ENCODE measurements at regions not wholly inside any gene's neighbourhood (a gene's known extent, or its start where the extent isn't known, plus 50 kb on each side); places are given as distances from the start of the nearest gene placed in this dataset.

DNA sequence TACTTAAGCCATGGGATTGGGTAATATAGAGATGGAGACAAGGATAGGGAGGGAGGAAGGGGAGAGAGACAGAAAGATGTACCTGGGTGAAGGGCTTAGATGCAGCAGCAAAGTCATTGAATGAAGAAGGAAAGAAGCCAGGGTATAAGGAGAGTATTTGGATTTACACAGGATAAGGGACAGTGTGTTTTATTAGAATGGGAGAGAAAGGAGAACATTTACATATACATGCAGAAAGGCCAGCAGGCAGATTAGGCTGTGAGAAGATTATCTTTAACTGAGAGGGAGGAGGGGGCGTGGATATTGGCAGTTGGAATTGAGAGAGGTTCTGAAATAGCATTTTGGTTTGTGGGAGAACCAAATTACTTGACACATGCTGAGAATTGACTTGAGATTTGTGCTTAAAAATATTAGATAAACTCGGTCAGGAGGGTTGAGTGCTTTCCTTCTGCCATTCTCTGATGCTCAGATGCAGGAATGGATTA is 161.5 kb upstream of the ZNF804B start:
- CTCF ChIA-PET (ENCODE audit: low intra/inter-chr PET ratio, low total read pairs) = no interaction called here
- intact Hi-C loops (cut with micrococcal nuclease; ENCODE audit: unreplicated experiment) = no loop called here

More for the DNA sequence above, 161.5 kb upstream of the ZNF804B start:
- Histone ChIP-seq H3K36me3 (replicated peaks in 1 of 2; ENCODE audit: control insufficient read depth in 1 of 2, insufficient read depth in 2 of 2, low read length in 2 of 2) (no peaks in the 10 kb centered on the region), H3K4me1 (ENCODE audit: insufficient read depth, low read length) (no peaks in the 10 kb centered on the region), H4K20me1 (ENCODE audit: insufficient read depth, low read length) (no peaks in the 10 kb centered on the region), H3K27me3 (ENCODE audit: control insufficient read depth in 1 of 2, insufficient read depth in 2 of 2, low read length in 2 of 2) (no peaks in the 10 kb centered on the region), H3K4me3 (replicated peaks in 1 of 3; ENCODE audit: insufficient read depth in 1 of 3, low read depth in 2 of 3, low read length in 3 of 3) (no peak overlapping the region), H3K9ac (ENCODE audit: insufficient read depth, low read depth, low read length) (no peak overlapping the region), H3K9me3 (ENCODE audit: low read length) (no peaks in the 10 kb centered on the region), H3K4me2 (ENCODE audit: low read depth, low read length) (no peak overlapping the region), H2AFZ (ENCODE audit: low read length) (no peak overlapping the region), H3K27ac (ENCODE audit: extremely low read length, insufficient read depth, low read length) (no peak overlapping the region), H3K79me2 (ENCODE audit: insufficient read depth, low read length) (no peaks in the 10 kb centered on the region)
- ATAC-seq (no peak), FAIRE-seq (no peak), DNase-seq (ENCODE audit: low spot score) (no peak)
- in situ Hi-C loops (cut with HindIII; ENCODE audit: extremely low pct_ligation_motif_present, low pct_unique_long_range_greater_than_20kb) = no loop called here
- TF ChIP-seq DZIP1 (CRISPR knock-in tag; IDR thresholded peaks at IDR 0.05) (no peak), PRPF4 (IDR thresholded peaks at IDR 0.05; ENCODE audit: low read depth, low read length, poor library complexity, severe bottlenecking) (no peak), FOXA1 (IDR thresholded peaks at IDR 0.05) (no peak), FOXA1 (CRISPR knock-in tag; IDR thresholded peaks at IDR 0.05) (no peak), ZNF678 (CRISPR knock-in tag; IDR thresholded peaks at IDR 0.05) (no peak), ZNF879 (CRISPR knock-in tag; IDR thresholded peaks at IDR 0.05) (no peak), ZNF691 (CRISPR knock-in tag; IDR thresholded peaks at IDR 0.05; ENCODE audit: borderline replicate concordance, low read depth) (no peak), ZNF263 (CRISPR knock-in tag; IDR thresholded peaks at IDR 0.05) (no peak)
- TF ChIP-seq, protein P1, sequence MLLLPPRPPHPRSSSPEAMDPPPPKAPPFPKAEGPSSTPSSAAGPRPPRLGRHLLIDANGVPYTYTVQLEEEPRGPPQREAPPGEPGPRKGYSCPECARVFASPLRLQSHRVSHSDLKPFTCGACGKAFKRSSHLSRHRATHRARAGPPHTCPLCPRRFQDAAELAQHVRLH (CRISPR knock-in tag; IDR thresholded peaks at IDR 0.05; ENCODE audit: borderline replicate concordance, low read depth) = no peak
- TF ChIP-seq, protein P2, sequence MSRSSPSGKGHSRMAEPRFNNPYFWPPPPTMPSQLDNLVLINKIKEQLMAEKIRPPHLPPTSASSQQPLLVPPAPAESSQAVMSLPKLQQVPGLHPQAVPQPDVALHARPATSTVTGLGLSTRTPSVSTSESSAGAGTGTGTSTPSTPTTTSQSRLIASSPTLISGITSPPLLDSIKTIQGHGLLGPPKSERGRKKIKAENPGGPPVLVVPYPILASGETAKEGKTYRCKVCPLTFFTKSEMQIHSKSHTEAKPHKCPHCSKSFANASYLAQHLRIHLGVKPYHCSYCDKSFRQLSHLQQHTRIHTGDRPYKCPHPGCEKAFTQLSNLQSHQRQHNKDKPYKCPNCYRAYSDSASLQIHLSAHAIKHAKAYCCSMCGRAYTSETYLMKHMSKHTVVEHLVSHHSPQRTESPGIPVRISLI (CRISPR knock-in tag; IDR thresholded peaks at IDR 0.05; ENCODE audit: borderline replicate concordance) = no peak
- WGBS (ENCODE audit: low lambda C conversion rate) = 3% methylated on average over 2 of the region's 2 CpGs
- POLR2A ChIA-PET = no interaction called here
- BruUV-seq (replicated peaks) = no TSS peak
